Brain microvascular endothelial cell (primary cell): ENCODE measurements at regions not wholly inside any gene's neighbourhood (a gene's known extent, or its start where the extent isn't known, plus 50 kb on each side); places are given as distances from the start of the nearest gene placed in this dataset.

ENCODE experiments used
- DNase-seq: peaks from one replicate; pipeline ENCODE4 v3.0.0-alpha.2; 2020
- H3K27ac ChIP-seq: fragments of 250-450 bp; sonication (Bioruptor Pico); 2 replicates; pipeline ENCODE4 v1.5.1; 2020; ENCODE audit warnings: mild to moderate bottlenecking, moderate library complexity
- H3K27me3 ChIP-seq: fragments of 250-450 bp; sonication (Bioruptor Pico); replicated peaks from 2 replicates; pipeline ENCODE4 v1.5.1; 2020; ENCODE audit warnings: mild to moderate bottlenecking
- H3K36me3 ChIP-seq: fragments of 250-450 bp; sonication (Bioruptor Pico); replicated peaks from 2 replicates; pipeline ENCODE4 v1.5.1; 2020; ENCODE audit warnings: mild to moderate bottlenecking
- H3K4me3 ChIP-seq: 2 replicates; pipeline ENCODE4 v1.5.1; 2011; ENCODE audit warnings: low read depth, mild to moderate bottlenecking, control low read depth, low read length, moderate library complexity
- in situ Hi-C: cut with HindIII; loops from 2 replicates; pipeline ENCODE4 v1.10.0; 2017; ENCODE audit warnings: low sequenced_read_pairs, low pct_ligation_motif_present
- TF ChIP-seq, protein P1 (sequence below): IDR thresholded peaks from 2 replicates; pipeline ENCODE4 v1.5.1; 2011; ENCODE audit warnings: low read depth, mild to moderate bottlenecking, moderate library complexity, low read length, control low read depth, inconsistent platforms; ENCODE audit errors: missing control alignments

DNA sequence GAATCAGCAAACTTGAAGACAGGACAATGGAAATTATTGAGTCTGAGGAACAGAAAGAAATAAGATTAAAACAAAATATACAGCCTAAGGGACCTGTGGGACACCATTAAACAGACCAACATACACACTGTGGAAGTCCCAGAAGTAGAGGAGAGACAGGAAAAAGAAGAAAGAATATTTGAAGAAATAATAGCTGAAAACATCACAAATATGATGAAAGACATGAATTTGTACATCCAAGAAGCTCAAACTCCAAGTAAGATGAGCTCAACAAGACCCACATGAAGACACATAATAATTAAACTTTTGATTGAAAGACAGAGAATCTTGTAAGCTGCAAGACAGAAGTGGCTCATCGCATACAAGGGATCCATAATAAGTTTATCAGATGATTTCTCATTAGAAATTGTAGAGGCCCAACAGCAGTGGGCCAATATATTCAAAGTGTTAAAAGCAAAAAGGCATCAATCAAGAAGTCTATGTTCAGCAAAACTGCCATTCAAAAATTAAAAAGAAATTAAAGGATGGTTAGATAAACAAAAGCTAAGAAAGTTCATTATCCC, 311.3 kb upstream of the ADGRL2 start:
- TF ChIP-seq, protein P1, sequence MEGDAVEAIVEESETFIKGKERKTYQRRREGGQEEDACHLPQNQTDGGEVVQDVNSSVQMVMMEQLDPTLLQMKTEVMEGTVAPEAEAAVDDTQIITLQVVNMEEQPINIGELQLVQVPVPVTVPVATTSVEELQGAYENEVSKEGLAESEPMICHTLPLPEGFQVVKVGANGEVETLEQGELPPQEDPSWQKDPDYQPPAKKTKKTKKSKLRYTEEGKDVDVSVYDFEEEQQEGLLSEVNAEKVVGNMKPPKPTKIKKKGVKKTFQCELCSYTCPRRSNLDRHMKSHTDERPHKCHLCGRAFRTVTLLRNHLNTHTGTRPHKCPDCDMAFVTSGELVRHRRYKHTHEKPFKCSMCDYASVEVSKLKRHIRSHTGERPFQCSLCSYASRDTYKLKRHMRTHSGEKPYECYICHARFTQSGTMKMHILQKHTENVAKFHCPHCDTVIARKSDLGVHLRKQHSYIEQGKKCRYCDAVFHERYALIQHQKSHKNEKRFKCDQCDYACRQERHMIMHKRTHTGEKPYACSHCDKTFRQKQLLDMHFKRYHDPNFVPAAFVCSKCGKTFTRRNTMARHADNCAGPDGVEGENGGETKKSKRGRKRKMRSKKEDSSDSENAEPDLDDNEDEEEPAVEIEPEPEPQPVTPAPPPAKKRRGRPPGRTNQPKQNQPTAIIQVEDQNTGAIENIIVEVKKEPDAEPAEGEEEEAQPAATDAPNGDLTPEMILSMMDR: no peak
- in situ Hi-C loops: no loop called here
- no peak for DNase-seq

DNA sequence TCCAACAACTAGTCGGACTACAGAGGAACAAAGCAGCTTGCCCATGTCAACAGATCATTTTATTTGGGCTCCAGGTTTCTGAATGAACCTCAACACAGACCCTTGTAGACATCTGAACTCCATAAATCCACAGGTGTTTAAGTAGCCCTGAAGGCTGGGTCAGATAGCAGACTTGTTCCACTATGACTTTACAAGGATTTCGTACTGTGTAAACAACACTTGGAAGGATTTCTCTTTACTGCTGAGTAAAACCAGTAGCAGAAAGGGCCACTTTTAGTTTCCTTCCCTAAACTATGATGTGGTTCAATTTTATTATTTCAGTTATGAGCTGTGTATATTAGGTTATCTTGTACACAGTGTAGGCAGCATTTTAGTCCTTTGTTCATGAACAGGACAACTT, 316.4 kb upstream of the ADGRL2 start:
- Histone ChIP-seq H3K27ac (no peak overlapping the region), H3K36me3 (no peaks in the 10 kb centered on the region), H3K4me3 (no peak overlapping the region), H3K27me3 (no peaks in the 10 kb centered on the region)
- in situ Hi-C loops: no loop called here
- TF ChIP-seq, protein P1: no peak
- no peak for DNase-seq

More for the DNA sequence above, 311.3 kb upstream of the ADGRL2 start:
- H3K27me3 ChIP-seq: no peaks in the 10 kb centered on the region
- H3K27ac ChIP-seq: no peak overlapping the region
- no peaks in the 10 kb centered on the region for H3K36me3 ChIP-seq
- no peak overlapping the region for H3K4me3 ChIP-seq

- in situ Hi-C loops: no loop called here
- DNase-seq: no peak
- Histone ChIP-seq H3K27me3 (no peaks in the 10 kb centered on the region), H3K27ac (no peak overlapping the region), H3K36me3 (no peaks in the 10 kb centered on the region), H3K4me3 (no peak overlapping the region)
- TF ChIP-seq, protein P1: no peak
These were observed 322.5 kb upstream of the ADGRL2 start for GRCh38 chr1:81478219-81478618.

GRCh38 chr1:81477710-81478109, 323.0 kb upstream of the ADGRL2 start:
- Histone ChIP-seq H3K27me3 (no peaks in the 10 kb centered on the region), H3K4me3 (no peak overlapping the region), H3K27ac (no peak overlapping the region), H3K36me3 (no peaks in the 10 kb centered on the region)
- in situ Hi-C loops: no loop called here
- DNase-seq: peak; percentile 24
- TF ChIP-seq, protein P1: no peak

GRCh38 chr1:81472387-81472786, 328.3 kb upstream of the ADGRL2 start:
- no peaks in the 10 kb centered on the region for H3K27me3 ChIP-seq
- DNase-seq: no peak
- in situ Hi-C loops: no loop called here
- no peak overlapping the region for H3K4me3 ChIP-seq
- H3K27ac ChIP-seq: no peak overlapping the region
- TF ChIP-seq, protein P1: no peak
- H3K36me3 ChIP-seq: no peaks in the 10 kb centered on the region

DNA sequence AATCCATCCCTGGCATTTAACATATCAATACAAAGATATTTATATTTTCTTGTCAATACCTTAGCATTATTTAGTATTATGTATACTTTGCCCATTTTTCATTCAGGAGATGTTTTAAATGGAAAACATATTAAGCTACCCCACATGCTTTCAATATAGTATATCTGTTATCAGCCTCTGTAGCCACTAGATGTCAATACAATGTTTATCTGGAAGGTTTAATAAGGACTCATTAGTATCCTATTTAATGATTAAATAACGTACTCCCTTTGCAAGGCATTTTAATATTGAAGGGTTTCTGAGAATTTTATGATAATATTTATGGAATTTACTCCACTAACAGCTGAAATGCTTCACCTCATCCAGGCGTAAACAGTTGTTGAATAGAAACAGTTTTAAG, 329.5 kb upstream of the ADGRL2 start:
- no peaks in the 10 kb centered on the region for H3K27me3 ChIP-seq
- no peak for DNase-seq
- H3K4me3 ChIP-seq: no peak overlapping the region
- TF ChIP-seq, protein P1: no peak
- no peaks in the 10 kb centered on the region for H3K36me3 ChIP-seq
- in situ Hi-C loops: no loop called here
- H3K27ac ChIP-seq: no peak overlapping the region
